ENCODE measurements at regions not wholly inside any gene's neighbourhood (a gene's known extent, or its start where the extent isn't known, plus 50 kb on each side); places are given as distances from the start of the nearest gene placed in this dataset.

- Histone ChIP-seq H3K36me3 (no peaks in the 10 kb centered on the region), H3K9me3 (no peaks in the 10 kb centered on the region), H3K4me3 (no peak overlapping the region), H3K4me1 (no peaks in the 10 kb centered on the region), H3K27me3 (no peaks in the 10 kb centered on the region), H3K27ac (no peak overlapping the region)
- no peak for TF ChIP-seq POLR2AphosphoS5 (IDR thresholded peaks at IDR 0.05; ENCODE audit: insufficient read depth in 1 of 2, low read depth in 1 of 2)
- TF ChIP-seq CTCF (IDR thresholded peaks at IDR 0.05), result no peak
- no peak for TF ChIP-seq POLR2A (IDR thresholded peaks at IDR 0.05)
- no peak for DNase-seq (ENCODE audit: extremely low spot score in 2 of 2)
- intact Hi-C loops (cut with DNase I), result no loop called here
Observed at GRCh38 chr2:21812766-21813165, 689.0 kb downstream of the TDRD15 start.

- no peaks in the 10 kb centered on the region for H3K36me3 ChIP-seq
- no peaks in the 10 kb centered on the region for H3K27me3 ChIP-seq
- no peak overlapping the region for H3K4me3 ChIP-seq
- no peak for DNase-seq (ENCODE audit: extremely low spot score in 2 of 2)
- no peak for TF ChIP-seq CTCF (IDR thresholded peaks at IDR 0.05)
- TF ChIP-seq POLR2A (IDR thresholded peaks at IDR 0.05), result no peak
- no peak for TF ChIP-seq POLR2AphosphoS5 (IDR thresholded peaks at IDR 0.05; ENCODE audit: insufficient read depth in 1 of 2, low read depth in 1 of 2)
- H3K4me1 ChIP-seq, result no peaks in the 10 kb centered on the region
- H3K9me3 ChIP-seq, result no peaks in the 10 kb centered on the region
- intact Hi-C loops (cut with DNase I), result no loop called here
- H3K27ac ChIP-seq, result no peak overlapping the region
Observed at GRCh38 chr2:21814588-21815149, 690.9 kb downstream of the TDRD15 start.

DNA sequence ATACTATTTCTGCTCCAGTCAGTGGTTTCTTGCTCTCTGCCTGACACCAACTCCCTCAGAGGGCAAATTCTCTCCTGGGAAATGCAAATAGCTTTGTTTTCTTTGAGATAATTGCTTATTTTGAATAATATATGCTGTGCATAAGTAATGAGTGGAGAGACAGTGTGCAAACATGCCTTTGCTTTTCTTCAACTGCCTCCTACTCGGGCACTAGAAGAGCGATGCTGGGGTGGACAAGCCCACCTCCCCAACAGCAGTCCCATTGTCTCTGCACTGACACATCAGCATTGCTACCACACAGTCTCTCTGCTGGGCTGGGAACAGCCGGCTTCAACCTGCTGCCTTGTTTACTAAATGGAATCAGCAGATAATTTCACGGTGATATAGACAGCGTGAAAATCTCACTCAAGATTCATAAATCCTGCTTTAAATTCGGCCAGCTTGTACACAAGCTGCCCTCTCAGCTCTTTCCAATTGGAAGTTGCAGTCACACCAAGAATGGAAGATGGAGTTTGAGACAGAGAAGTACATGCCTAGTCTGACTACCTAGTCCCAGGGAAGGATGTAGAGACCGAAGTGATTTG, 694.5 kb downstream of the TDRD15 start:
- H3K4me3 ChIP-seq, result no peak overlapping the region
- DNase-seq (ENCODE audit: extremely low spot score in 2 of 2), result no peak
- no peaks in the 10 kb centered on the region for H3K27me3 ChIP-seq
- no peaks in the 10 kb centered on the region for H3K36me3 ChIP-seq
- no peaks in the 10 kb centered on the region for H3K9me3 ChIP-seq
- peaks cover 18% of the 10 kb centered on the region for H3K4me1 ChIP-seq
- TF ChIP-seq CTCF (IDR thresholded peaks at IDR 0.05) (no peak), POLR2A (IDR thresholded peaks at IDR 0.05) (no peak), POLR2AphosphoS5 (IDR thresholded peaks at IDR 0.05; ENCODE audit: insufficient read depth in 1 of 2, low read depth in 1 of 2) (no peak)
- intact Hi-C loops (cut with DNase I), result no loop called here
- H3K27ac ChIP-seq, result no peak overlapping the region

DNA sequence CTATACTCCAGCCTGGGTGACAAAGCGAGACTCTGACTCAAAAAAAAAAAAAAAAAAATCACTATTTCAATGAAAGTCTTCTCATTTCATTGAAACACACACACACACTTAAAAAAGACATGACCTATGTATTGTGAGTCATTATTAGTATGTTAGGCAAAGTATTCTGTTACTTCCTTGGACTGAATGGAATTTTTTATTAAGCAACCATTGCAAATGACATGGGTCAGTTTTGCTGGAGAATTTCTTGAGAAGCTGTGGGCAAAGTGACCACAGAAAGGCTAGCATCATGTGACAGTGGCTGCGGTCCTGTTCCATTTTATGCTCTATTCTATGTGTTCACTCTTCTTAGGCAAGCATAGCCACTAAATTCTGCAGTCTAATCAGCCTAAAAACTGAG, 695.7 kb downstream of the TDRD15 start:
- Histone ChIP-seq H3K27me3 (no peaks in the 10 kb centered on the region), H3K4me3 (no peak overlapping the region), H3K9me3 (no peaks in the 10 kb centered on the region), H3K27ac (no peak overlapping the region), H3K36me3 (no peaks in the 10 kb centered on the region), H3K4me1 (peaks cover 18% of the 10 kb centered on the region)
- intact Hi-C loops (cut with DNase I), result no loop called here
- DNase-seq (ENCODE audit: extremely low spot score in 2 of 2), result no peak
- TF ChIP-seq POLR2AphosphoS5 (IDR thresholded peaks at IDR 0.05; ENCODE audit: insufficient read depth in 1 of 2, low read depth in 1 of 2) (no peak), POLR2A (IDR thresholded peaks at IDR 0.05) (no peak), CTCF (IDR thresholded peaks at IDR 0.05) (no peak)

DNA sequence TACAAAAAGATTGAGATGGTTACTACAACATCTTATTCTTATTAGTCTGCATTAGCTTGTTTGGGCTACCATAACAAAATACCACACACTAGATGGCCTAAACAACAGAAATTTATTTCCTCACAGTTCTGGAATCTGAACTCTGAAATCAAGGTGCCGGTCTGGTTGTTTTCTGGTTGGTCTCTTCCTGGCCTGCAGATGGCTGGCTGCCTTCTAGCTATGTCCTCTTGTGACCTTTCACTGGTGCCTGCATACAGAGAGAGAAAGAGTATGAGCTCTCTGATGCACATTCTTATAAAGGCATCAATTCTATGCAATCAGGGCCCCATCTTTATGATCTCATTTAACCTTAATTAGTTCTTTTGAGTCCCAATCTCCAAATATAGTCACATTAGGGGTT, 696.5 kb downstream of the TDRD15 start:
- H3K4me1 ChIP-seq, result peaks cover 18% of the 10 kb centered on the region
- no peak overlapping the region for H3K27ac ChIP-seq
- H3K4me3 ChIP-seq, result no peak overlapping the region
- intact Hi-C loops (cut with DNase I), result no loop called here
- no peaks in the 10 kb centered on the region for H3K27me3 ChIP-seq
- no peaks in the 10 kb centered on the region for H3K36me3 ChIP-seq
- H3K9me3 ChIP-seq, result no peaks in the 10 kb centered on the region
- no peak for DNase-seq (ENCODE audit: extremely low spot score in 2 of 2)
- no peak for TF ChIP-seq POLR2AphosphoS5 (IDR thresholded peaks at IDR 0.05; ENCODE audit: insufficient read depth in 1 of 2, low read depth in 1 of 2)
- no peak for TF ChIP-seq POLR2A (IDR thresholded peaks at IDR 0.05)
- no peak for TF ChIP-seq CTCF (IDR thresholded peaks at IDR 0.05)

Measured in vagina (tissue), 2 donors.